ENCODE measurements at regions not wholly inside any gene's neighbourhood (a gene's known extent, or its start where the extent isn't known, plus 50 kb on each side); places are given as distances from the start of the nearest gene placed in this dataset.

DNA sequence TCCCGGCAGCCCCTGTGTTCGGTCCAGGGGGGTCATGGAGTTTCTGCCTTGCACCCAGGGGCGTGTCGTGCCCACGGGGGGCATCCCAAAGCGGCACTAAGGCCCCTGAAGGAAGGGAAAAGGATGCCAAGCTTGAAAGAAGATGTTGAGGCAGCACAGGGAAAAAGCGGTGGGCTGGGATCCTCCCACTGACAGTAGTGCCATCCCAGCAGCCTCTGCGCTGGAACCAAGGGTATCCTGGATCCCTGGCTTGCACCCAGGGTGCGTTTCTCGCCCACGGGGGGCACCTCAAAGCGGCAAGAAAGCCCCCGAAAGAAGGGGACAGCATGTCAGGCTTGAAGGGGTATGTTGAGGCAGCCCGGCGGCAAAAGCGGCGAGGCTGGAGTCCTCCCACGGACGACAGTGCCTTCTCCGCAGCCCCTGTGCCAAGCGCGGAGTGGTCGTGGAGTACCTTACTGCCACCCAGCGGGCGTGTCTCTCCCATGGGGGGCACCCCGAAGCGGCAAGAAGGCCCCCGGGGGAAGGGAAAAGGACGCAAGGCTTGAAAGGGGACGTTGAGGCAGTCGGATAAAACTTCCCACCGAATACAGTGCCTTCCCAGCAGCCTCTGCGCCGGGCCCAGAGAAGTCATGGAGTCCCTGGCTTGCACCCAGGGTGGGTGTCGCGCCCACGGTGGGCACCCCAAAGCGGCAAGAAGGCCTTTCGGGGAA is 164.4 kb upstream of the ALG10B start:
- Histone ChIP-seq H3K36me3 (ENCODE audit: insufficient read depth, low read length) (no peaks in the 10 kb centered on the region), H3K4me1 (ENCODE audit: insufficient read depth, low read length) (no peaks in the 10 kb centered on the region), H3K9me3 (ENCODE audit: control insufficient read depth, insufficient read depth, low read length) (no peaks in the 10 kb centered on the region), H3K9ac (ENCODE audit: low read depth, low read length) (no peak overlapping the region)

GRCh38 chr12:38152816-38153736 is 163.5 kb upstream of the ALG10B start:
- H3K36me3 ChIP-seq (ENCODE audit: insufficient read depth, low read length): no peaks in the 10 kb centered on the region
- H3K4me1 ChIP-seq (ENCODE audit: insufficient read depth, low read length): no peaks in the 10 kb centered on the region
- H3K9ac ChIP-seq (ENCODE audit: low read depth, low read length): no peak overlapping the region
- H3K9me3 ChIP-seq (ENCODE audit: control insufficient read depth, insufficient read depth, low read length): no peaks in the 10 kb centered on the region

DNA sequence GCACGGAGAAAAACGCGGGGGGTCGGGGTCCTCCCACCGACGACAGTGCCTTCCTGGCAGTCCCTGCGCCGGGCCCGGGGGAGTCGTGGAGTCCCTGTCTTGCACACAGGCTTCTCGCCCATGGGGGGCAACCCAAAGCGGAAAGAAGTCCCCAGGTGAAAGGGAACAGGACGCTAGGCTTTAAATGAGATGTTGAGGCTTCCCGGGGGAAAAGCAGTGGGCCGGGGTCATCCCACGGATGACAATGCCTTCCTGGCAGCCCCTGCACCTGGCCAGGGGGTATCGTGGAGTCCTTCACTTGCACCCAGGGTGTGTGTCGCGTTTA is 162.9 kb upstream of the ALG10B start:
- no peak overlapping the region for H3K9ac ChIP-seq (ENCODE audit: low read depth, low read length)
- H3K4me1 ChIP-seq (ENCODE audit: insufficient read depth, low read length): no peaks in the 10 kb centered on the region
- H3K36me3 ChIP-seq (ENCODE audit: insufficient read depth, low read length): no peaks in the 10 kb centered on the region
- no peaks in the 10 kb centered on the region for H3K9me3 ChIP-seq (ENCODE audit: control insufficient read depth, insufficient read depth, low read length)

DNA sequence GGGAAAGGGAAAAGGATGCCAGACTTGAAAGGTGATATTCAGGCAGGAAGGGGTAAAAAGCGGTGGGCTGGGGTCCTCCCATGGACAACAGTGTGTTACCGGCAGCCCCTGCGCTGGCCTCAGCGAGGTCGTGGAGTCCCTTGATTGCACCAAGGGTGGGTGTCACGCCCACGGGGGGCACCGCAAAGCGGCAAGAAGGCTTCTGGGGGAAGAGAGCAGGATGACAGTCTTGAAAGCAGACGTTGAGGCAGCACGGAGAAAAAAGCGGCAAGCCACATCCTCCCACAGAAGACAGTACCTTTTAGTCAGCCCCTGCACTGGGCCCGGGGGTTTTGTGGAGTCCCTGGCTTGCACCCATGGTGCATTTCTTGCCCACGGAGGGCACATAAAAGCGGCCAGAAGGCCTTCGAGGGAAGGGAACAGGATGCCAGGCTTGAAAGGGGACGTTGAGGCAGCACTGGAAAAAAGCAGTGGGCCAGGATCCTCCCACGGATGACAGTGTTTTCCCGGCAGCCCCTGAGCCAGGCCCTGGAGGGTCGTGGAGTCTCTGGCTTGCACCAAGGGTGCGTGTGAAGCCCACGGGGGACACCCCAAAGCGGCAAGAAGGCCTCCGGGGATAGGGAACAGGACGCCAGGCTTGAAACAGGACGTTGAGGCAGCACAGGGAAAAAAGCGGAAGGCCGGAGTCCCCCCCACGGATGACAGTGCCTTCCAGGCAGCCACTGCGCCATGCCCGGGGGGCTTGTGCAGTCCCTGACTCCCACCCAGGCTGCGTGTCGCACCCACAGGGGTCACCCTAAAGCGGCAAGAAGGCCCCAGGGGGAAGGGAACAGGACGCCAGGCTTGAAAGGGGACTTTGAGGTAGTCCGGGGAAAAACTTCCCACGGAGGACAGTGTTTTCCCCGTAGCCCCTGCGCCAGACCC is 162.2 kb upstream of the ALG10B start:
- no peaks in the 10 kb centered on the region for H3K4me1 ChIP-seq (ENCODE audit: insufficient read depth, low read length)
- no peaks in the 10 kb centered on the region for H3K9me3 ChIP-seq (ENCODE audit: control insufficient read depth, insufficient read depth, low read length)
- H3K36me3 ChIP-seq (ENCODE audit: insufficient read depth, low read length): no peaks in the 10 kb centered on the region
- no peak overlapping the region for H3K9ac ChIP-seq (ENCODE audit: low read depth, low read length)

DNA sequence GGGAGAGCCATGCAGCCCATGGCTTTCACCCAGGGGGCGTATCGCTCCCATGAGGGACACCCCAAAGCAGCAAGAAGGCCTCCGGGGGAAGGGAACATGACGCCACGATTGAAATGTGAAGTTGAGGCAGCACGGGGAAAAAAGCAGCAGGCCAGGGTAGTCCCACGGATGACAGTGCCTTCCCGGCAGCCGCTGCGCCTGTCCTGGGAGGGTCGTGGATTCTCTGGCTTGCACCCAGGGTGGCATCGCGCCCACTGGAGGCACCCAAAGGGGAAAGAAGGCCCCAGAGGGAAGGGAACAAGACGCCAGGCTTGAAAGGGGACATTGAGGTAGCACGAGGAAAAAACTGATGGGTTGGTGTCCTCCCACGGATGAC is 161.6 kb upstream of the ALG10B start:
- H3K9ac ChIP-seq (ENCODE audit: low read depth, low read length): no peak overlapping the region
- no peaks in the 10 kb centered on the region for H3K9me3 ChIP-seq (ENCODE audit: control insufficient read depth, insufficient read depth, low read length)
- no peaks in the 10 kb centered on the region for H3K36me3 ChIP-seq (ENCODE audit: insufficient read depth, low read length)
- H3K4me1 ChIP-seq (ENCODE audit: insufficient read depth, low read length): no peaks in the 10 kb centered on the region

DNA sequence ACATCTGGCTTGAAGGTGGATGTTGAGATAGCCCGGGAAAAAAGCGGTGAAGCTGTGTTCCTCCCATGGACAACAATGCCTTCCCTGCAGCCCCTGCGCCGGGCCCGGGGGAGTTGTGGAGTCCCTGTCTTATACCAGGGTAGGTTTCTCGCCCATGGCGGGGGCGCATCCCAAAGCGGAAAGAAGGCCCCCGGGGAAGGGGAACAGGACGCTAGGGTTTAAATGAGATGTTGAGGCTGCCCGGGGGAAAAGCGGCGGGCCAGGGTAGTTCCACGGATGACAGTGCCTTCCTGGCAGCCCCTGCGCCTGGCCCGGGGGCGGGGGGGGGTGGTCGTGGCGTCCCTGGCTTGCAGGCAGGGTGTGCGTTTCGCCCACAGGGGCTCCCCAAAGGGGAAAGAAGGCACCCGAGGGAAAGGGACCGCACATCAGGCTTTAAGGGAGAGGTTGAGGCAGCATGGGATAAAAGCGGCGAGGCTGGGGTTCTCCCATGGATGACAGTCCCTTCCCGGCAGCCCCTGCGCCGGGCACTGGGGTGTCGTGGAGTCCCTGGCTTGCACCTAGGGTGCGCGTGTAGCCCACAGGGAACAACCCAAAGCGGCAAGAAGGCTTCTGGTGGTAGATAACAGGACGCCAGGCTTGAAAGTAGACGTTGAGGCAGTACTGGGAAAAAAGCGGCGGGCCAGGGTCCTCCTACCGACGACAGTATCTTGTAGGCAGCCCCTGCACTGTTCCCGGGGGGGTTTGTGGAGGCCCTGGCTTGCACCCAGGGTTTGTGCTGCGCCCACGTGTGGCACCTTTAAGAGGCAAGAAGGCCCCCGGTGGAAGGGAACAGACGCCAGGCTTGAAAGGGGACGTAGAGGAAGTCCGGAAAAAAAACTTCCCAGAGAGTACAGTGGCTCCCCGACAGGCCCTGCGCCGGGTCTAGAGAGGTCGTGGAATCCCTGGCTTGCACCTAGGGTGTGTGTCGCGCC is 160.8 kb upstream of the ALG10B start:
- H3K4me1 ChIP-seq (ENCODE audit: insufficient read depth, low read length): no peaks in the 10 kb centered on the region
- no peaks in the 10 kb centered on the region for H3K9me3 ChIP-seq (ENCODE audit: control insufficient read depth, insufficient read depth, low read length)
- no peak overlapping the region for H3K9ac ChIP-seq (ENCODE audit: low read depth, low read length)
- H3K36me3 ChIP-seq (ENCODE audit: insufficient read depth, low read length): no peaks in the 10 kb centered on the region

DNA sequence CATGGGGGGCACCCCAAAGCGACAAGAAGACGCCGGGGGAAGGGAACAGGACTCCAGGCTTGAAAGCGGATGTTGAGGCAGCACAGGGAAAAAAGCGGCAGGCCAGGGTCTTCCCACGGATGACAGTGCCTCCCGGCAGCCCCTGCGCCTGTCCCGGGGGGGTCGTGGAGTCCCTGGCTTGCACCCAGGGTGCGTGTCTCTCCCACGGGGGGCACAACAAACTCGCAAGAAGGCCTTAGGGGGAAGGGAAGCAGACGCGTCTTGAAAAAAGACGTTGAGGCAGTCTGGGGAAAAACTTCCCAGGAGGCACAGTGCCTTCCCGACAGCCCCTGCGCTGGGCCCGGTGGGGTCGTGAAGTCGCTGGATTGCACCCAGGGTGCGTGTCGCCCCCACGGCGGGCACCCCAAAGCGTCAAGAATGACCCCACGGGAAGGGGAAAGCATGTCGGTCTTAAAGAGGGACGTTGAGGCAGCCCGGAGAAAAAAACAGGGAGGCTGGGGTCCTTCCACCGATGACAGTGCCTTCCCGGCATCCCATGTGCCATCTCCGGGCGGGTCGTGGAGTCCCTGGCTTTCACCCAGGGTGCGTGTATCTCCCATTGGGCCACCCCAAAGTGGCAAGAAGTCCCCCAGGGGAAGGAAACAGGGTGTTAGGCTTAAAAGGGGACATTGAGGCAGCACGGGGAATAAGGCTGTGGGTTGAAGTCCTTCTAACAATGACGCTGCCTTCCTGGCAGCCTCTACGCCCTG is 159.9 kb upstream of the ALG10B start:
- no peaks in the 10 kb centered on the region for H3K9me3 ChIP-seq (ENCODE audit: control insufficient read depth, insufficient read depth, low read length)

GRCh38 chr12:38157274-38157932 is 159.2 kb upstream of the ALG10B start:
- no peak overlapping the region for H3K9ac ChIP-seq (ENCODE audit: low read depth, low read length)
- H3K9me3 ChIP-seq (ENCODE audit: control insufficient read depth, insufficient read depth, low read length): no peaks in the 10 kb centered on the region
- H3K4me1 ChIP-seq (ENCODE audit: insufficient read depth, low read length): no peaks in the 10 kb centered on the region
- no peaks in the 10 kb centered on the region for H3K36me3 ChIP-seq (ENCODE audit: insufficient read depth, low read length)

More for the DNA sequence above, 159.9 kb upstream of the ALG10B start:
- Histone ChIP-seq H3K9ac (ENCODE audit: low read depth, low read length) (no peak overlapping the region), H3K4me1 (ENCODE audit: insufficient read depth, low read length) (no peaks in the 10 kb centered on the region), H3K36me3 (ENCODE audit: insufficient read depth, low read length) (no peaks in the 10 kb centered on the region)

GRCh38 chr12:38157933-38158401 is 158.6 kb upstream of the ALG10B start:
- no peaks in the 10 kb centered on the region for H3K9me3 ChIP-seq (ENCODE audit: control insufficient read depth, insufficient read depth, low read length)
- no peaks in the 10 kb centered on the region for H3K4me1 ChIP-seq (ENCODE audit: insufficient read depth, low read length)
- no peaks in the 10 kb centered on the region for H3K36me3 ChIP-seq (ENCODE audit: insufficient read depth, low read length)
- no peak overlapping the region for H3K9ac ChIP-seq (ENCODE audit: low read depth, low read length)

GRCh38 chr12:38158428-38159091 is 158.0 kb upstream of the ALG10B start:
- H3K4me1 ChIP-seq (ENCODE audit: insufficient read depth, low read length): no peaks in the 10 kb centered on the region
- no peaks in the 10 kb centered on the region for H3K9me3 ChIP-seq (ENCODE audit: control insufficient read depth, insufficient read depth, low read length)
- H3K9ac ChIP-seq (ENCODE audit: low read depth, low read length): no peak overlapping the region
- H3K36me3 ChIP-seq (ENCODE audit: insufficient read depth, low read length): no peaks in the 10 kb centered on the region

DNA sequence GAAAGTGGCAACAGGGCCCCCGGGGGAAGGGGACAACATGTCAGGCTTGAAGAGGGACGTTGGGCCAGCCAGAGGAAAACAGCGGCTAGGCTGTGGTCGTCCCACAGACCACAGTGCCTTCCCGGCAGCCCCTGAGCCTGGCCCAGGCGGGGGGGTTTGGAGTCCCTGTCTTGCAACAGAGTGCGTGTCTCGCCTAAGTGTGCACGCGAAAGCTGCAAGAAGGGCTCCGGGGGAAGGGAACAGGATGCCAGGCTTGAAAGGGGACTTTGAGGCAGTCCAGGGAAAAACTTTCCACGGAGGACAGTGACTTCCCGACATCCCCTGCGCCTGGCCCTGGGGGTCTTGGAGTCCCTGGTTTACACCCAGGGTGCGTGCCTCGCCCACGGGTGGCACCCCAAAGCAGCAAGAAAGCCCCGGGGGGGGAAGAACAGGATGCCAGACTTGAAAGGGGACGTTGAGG is 157.5 kb upstream of the ALG10B start:
- no peaks in the 10 kb centered on the region for H3K4me1 ChIP-seq (ENCODE audit: insufficient read depth, low read length)
- H3K36me3 ChIP-seq (ENCODE audit: insufficient read depth, low read length): no peaks in the 10 kb centered on the region
- H3K9me3 ChIP-seq (ENCODE audit: control insufficient read depth, insufficient read depth, low read length): no peaks in the 10 kb centered on the region
- H3K9ac ChIP-seq (ENCODE audit: low read depth, low read length): no peak overlapping the region

Measured in ES-I3 (cell line).